Fibroblast of lung (primary cell): ENCODE measurements at regions not wholly inside any gene's neighbourhood (a gene's known extent, or its start where the extent isn't known, plus 50 kb on each side); places are given as distances from the start of the nearest gene placed in this dataset.

ENCODE experiments used
- DNase-seq, 2 donors: peaks; one replicate each; pipeline versions ENCODE4 v3.0.0 to v3.0.0-alpha.2; 2010; ENCODE audit warnings: low read depth in 2 of 2
- H2AFZ ChIP-seq: 2 replicates; pipeline ENCODE4 v1.5.1; 2012; ENCODE audit warnings: low read length, control low read depth, inconsistent platforms
- H3K27ac ChIP-seq: 2 replicates; pipeline ENCODE4 v1.5.1; 2011; ENCODE audit warnings: low read length, control low read depth; ENCODE audit not compliant: insufficient read depth
- H3K27me3 ChIP-seq: 2 replicates; pipeline ENCODE4 v1.5.1; 2011; ENCODE audit warnings: mild to moderate bottlenecking, low read length; ENCODE audit not compliant: control insufficient read depth, insufficient read depth
- H3K36me3 ChIP-seq: 2 replicates; pipeline ENCODE4 v1.5.1; 2011; ENCODE audit warnings: low read length; ENCODE audit not compliant: control insufficient read depth, insufficient read depth
- H3K4me1 ChIP-seq: 2 replicates; pipeline ENCODE4 v1.5.1; 2011; ENCODE audit warnings: low read length; ENCODE audit not compliant: control insufficient read depth, insufficient read depth; ENCODE audit errors: extremely low read depth
- H3K4me2 ChIP-seq: 2 replicates; pipeline ENCODE4 v1.5.1; 2011; ENCODE audit warnings: low read length, control low read depth; ENCODE audit not compliant: insufficient read depth; ENCODE audit errors: extremely low read depth
- H3K4me3 ChIP-seq, 4 experiments: fragments of 200-600 bp in 1 of 4; sonication (generic) in 1 of 4; replicated peaks in 1 of 4; 2 replicates each; pipeline ENCODE4 v1.5.1; 2011 to 2016; ENCODE audit warnings: low read length in 4 of 4, low read depth in 3 of 4, mild to moderate bottlenecking in 3 of 4, control low read depth in 2 of 4, inconsistent platforms in 1 of 4, mixed read lengths in 1 of 4; ENCODE audit not compliant: insufficient read depth in 1 of 4; ENCODE audit errors: control extremely low read depth in 1 of 4
- H3K79me2 ChIP-seq: 2 replicates; pipeline ENCODE4 v1.5.1; 2012; ENCODE audit warnings: mild to moderate bottlenecking, low read length, inconsistent platforms; ENCODE audit not compliant: control insufficient read depth, insufficient read depth
- H3K9ac ChIP-seq: 2 replicates; pipeline ENCODE4 v1.5.1; 2011; ENCODE audit warnings: mild to moderate bottlenecking, low read length, control low read depth; ENCODE audit not compliant: insufficient read depth
- H3K9me3 ChIP-seq: 2 replicates; pipeline ENCODE4 v1.5.1; 2012; ENCODE audit warnings: low read depth, low read length; ENCODE audit not compliant: control insufficient read depth, insufficient read depth
- H4K20me1 ChIP-seq: 2 replicates; pipeline ENCODE4 v1.5.1; 2011; ENCODE audit warnings: low read length; ENCODE audit not compliant: control insufficient read depth, insufficient read depth; ENCODE audit errors: extremely low read depth
- CTCF ChIP-seq, 2 donors: IDR thresholded peaks in 1 of 2; conservative IDR thresholded peaks in 1 of 2; 1 replicate in 1 of 2; 2 replicates in 1 of 2; pipeline ENCODE4 v1.5.1; 2011 to 2012; ENCODE audit warnings: low read length in 2 of 2, control low read depth in 1 of 2, inconsistent platforms in 1 of 2, low read depth in 1 of 2, mild to moderate bottlenecking in 1 of 2
- EZH2 ChIP-seq: IDR thresholded peaks from 2 replicates; pipeline ENCODE4 v1.5.1; 2012; ENCODE audit warnings: low read length, control low read depth, mild to moderate bottlenecking; ENCODE audit errors: missing control alignments

DNA sequence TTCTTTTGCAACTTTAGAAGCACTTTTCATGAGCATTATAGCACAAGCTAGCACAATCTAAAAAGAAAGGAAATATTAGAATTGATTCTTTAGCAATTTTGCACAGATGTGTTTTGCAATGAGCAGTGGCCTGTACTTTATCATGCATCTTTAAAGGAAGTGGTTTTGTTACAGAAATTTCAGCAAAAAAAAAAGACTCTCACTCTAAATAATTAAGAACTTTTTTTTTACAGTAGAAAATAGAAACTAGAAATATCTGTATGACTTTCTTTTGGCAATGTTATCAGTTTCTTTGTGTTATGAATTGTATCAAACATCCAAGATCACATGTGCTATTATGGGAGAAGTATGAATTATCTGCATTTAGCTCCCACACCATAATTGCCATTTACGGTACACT lies 195.7 kb upstream of the KLF6 start:
- H3K9ac ChIP-seq, result no peak overlapping the region
- no peaks in the 10 kb centered on the region for H3K36me3 ChIP-seq
- H2AFZ ChIP-seq, result no peak overlapping the region
- no peak for TF ChIP-seq EZH2
- no peaks in the 10 kb centered on the region for H4K20me1 ChIP-seq
- no peak overlapping the region for H3K27ac ChIP-seq
- H3K27me3 ChIP-seq, result no peaks in the 10 kb centered on the region
- H3K79me2 ChIP-seq, result no peaks in the 10 kb centered on the region
- no peak for DNase-seq
- H3K9me3 ChIP-seq, result no peaks in the 10 kb centered on the region
- H3K4me2 ChIP-seq, result no peak overlapping the region
- H3K4me1 ChIP-seq, result no peaks in the 10 kb centered on the region
- H3K4me3 ChIP-seq, result no peak overlapping the region

GRCh38 chr10:3980144-3980543 lies 195.1 kb upstream of the KLF6 start:
- H3K27me3 ChIP-seq, result no peaks in the 10 kb centered on the region
- no peak for DNase-seq
- no peak overlapping the region for H3K27ac ChIP-seq
- H3K4me2 ChIP-seq, result no peak overlapping the region
- H3K4me3 ChIP-seq, result no peak overlapping the region
- no peak overlapping the region for H2AFZ ChIP-seq
- no peak for TF ChIP-seq EZH2
- no peak for TF ChIP-seq CTCF (conservative IDR thresholded peaks at IDR 0.05 in 1 of 2, IDR thresholded peaks at IDR 0.05 in 1 of 2; ENCODE audit: low read depth in 1 of 2, low read length in 2 of 2)
- H4K20me1 ChIP-seq, result no peaks in the 10 kb centered on the region
- no peaks in the 10 kb centered on the region for H3K9me3 ChIP-seq
- H3K79me2 ChIP-seq, result no peaks in the 10 kb centered on the region
- no peaks in the 10 kb centered on the region for H3K36me3 ChIP-seq
- H3K4me1 ChIP-seq, result no peaks in the 10 kb centered on the region
- no peak overlapping the region for H3K9ac ChIP-seq

DNA sequence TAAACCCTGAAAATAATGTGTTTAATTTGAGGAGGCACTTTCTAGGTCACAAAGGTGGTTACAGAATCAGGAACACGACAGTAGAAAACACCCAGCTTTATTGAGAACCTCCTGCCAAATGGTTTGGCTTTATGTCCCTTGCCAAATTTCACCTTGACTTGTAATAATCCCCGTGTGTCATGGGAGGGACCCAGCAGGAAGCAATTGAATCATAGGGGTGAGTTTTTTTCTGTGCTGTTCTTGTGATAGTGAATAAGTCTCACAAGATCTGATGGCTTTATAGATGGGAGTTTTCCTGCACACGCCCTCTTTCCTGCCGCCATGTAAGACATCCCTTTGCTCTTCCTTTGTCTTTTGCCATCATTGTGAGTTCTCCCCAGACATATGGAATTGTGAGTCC lies 193.8 kb upstream of the KLF6 start:
- no peak overlapping the region for H3K27ac ChIP-seq
- no peaks in the 10 kb centered on the region for H3K27me3 ChIP-seq
- no peaks in the 10 kb centered on the region for H4K20me1 ChIP-seq
- no peaks in the 10 kb centered on the region for H3K9me3 ChIP-seq
- no peaks in the 10 kb centered on the region for H3K79me2 ChIP-seq
- no peak overlapping the region for H3K4me2 ChIP-seq
- TF ChIP-seq CTCF (conservative IDR thresholded peaks at IDR 0.05 in 1 of 2, IDR thresholded peaks at IDR 0.05 in 1 of 2; ENCODE audit: low read depth in 1 of 2, low read length in 2 of 2), result no peak
- no peak for TF ChIP-seq EZH2
- no peaks in the 10 kb centered on the region for H3K4me1 ChIP-seq
- DNase-seq, result no peak
- H3K4me3 ChIP-seq, result no peak overlapping the region
- H3K9ac ChIP-seq, result no peak overlapping the region
- H3K36me3 ChIP-seq, result no peaks in the 10 kb centered on the region
- H2AFZ ChIP-seq, result no peak overlapping the region
